GM18517 (cell line): ENCODE measurements at regions not wholly inside any gene's neighbourhood (a gene's known extent, or its start where the extent isn't known, plus 50 kb on each side); places are given as distances from the start of the nearest gene placed in this dataset.

ENCODE experiments used
- ATAC-seq: cut with Tn5 transposase; IDR thresholded peaks from one replicate; pipeline ENCODE4 v1.9.1; 2021; ENCODE audit warnings: mild to moderate bottlenecking, moderate library complexity; ENCODE audit not compliant: unreplicated experiment

- ATAC-seq, result no peak
These were observed 322.0 kb downstream of the MFSD1 start for GRCh38 chr3:159123877-159124276.

DNA sequence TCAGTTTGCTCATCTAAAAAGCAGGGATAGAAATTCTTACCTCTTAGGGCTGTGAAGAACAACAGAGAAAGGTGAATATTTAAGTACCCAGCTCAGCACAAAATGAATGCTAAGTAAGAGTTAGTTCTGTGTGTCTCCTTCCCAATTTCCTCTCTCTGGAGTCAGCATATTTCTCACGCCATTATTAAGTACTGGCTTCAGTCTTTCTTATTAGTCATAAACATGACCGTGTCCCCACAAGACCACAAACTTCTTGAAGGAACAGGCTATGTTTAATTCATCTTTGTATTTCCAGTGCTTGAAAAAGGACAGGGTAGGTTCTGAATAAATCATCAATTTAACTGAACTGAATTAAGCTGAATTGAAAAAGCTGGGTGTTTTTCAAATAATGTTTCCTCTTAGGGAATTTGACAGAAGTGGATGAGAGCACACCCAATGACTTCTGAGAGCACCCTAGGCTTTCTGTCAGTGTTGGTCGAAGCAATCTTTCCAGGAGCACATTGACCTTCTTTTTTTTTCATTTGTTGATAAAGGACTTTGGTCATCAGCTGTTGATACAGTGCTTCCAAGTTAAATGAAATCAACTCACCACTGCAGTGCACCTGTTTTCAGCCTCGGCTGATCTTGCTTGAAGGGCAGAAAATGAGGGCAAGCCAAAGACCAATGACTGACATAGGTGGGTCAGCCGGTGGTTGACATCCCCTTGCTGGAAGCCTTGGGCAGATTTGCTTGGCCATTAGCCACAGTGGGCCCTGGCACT lies 324.6 kb downstream of the MFSD1 start:
- ATAC-seq, result no peak

- ATAC-seq, result no peak
These were observed 325.2 kb downstream of the MFSD1 start for GRCh38 chr3:159127021-159127392.

- no peak for ATAC-seq
These were observed 326.8 kb downstream of the MFSD1 start for GRCh38 chr3:159128628-159129027.

DNA sequence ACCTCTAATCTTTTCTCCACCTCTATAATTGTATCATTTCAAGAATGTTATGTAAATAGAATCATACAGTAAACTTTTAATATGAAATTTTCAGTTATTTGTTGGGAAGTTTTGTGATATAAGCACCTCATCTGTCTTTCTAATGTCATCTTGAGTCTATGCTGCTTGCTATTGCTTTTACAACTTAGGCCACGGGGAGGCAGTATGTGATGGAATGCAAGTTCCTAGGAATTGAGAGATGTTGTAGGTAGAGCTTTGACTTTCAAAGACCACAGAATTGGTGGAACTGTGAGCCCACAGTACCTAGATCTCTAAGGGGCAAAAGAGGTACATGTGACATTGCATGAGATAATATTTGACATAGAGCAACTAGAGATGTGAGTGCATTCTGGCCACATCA lies 328.3 kb downstream of the MFSD1 start:
- ATAC-seq, result no peak

DNA sequence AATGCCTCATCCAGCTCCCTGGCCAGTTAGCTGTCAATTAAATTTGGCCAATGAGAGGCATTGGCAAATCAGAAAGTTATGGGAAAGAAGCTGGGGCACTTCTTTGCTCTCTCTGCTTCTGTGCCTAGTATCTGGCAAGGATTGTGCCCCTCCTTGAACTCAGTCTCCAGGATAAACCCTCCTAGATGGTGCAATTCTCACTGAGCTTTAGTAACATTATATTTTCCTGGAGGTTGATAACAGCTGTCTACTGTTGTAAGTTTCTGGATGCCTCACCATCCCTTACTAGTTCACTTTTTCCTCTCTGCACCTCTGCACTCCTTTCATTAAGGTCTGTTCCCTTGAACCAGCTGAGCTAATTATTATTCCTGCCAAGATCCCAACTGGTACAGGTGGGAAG lies 329.5 kb downstream of the MFSD1 start:
- no peak for ATAC-seq

- no peak for ATAC-seq
These were observed 336.1 kb downstream of the MFSD1 start for GRCh38 chr3:159137949-159138348.

- no peak for ATAC-seq
These were observed 337.5 kb downstream of the MFSD1 start for GRCh38 chr3:159139326-159139725.

GRCh38 chr3:159144472-159144871 lies 342.6 kb downstream of the MFSD1 start:
- no peak for ATAC-seq

- no peak for ATAC-seq
These were observed 343.0 kb downstream of the MFSD1 start for GRCh38 chr3:159144891-159145290.

DNA sequence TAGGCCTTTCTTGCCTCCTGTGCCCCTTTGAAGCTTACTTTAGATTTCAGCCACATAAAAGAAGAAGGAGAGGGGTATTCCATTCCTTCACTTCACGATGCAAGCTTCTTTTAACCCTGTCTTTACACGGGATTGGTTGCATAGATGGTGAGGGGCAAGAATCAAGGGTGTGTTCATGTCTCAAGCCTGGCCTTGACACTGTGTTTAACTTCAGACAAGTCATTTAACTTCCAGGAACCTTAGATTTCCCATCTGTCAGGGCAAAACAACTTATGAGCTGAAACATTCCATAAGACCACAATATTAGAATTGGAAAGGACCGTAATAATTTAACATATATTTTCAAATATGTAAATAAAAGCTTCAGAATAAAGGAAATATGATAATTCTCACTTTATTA lies 344.5 kb downstream of the MFSD1 start:
- no peak for ATAC-seq

- ATAC-seq, result no peak
These were observed 345.1 kb downstream of the MFSD1 start for GRCh38 chr3:159146856-159147435.

GRCh38 chr3:159147813-159148212 lies 346.0 kb downstream of the MFSD1 start:
- ATAC-seq, result no peak

GRCh38 chr3:159148466-159148865 lies 346.6 kb downstream of the MFSD1 start:
- no peak for ATAC-seq

- no peak for ATAC-seq
These were observed 347.3 kb downstream of the MFSD1 start for GRCh38 chr3:159149131-159149530.

- ATAC-seq, result no peak
These were observed 347.8 kb downstream of the MFSD1 start for GRCh38 chr3:159149633-159150032.

- no peak for ATAC-seq
These were observed 348.3 kb downstream of the MFSD1 start for GRCh38 chr3:159150180-159150579.

- no peak for ATAC-seq
These were observed 349.3 kb downstream of the MFSD1 start for GRCh38 chr3:159151130-159151529.

DNA sequence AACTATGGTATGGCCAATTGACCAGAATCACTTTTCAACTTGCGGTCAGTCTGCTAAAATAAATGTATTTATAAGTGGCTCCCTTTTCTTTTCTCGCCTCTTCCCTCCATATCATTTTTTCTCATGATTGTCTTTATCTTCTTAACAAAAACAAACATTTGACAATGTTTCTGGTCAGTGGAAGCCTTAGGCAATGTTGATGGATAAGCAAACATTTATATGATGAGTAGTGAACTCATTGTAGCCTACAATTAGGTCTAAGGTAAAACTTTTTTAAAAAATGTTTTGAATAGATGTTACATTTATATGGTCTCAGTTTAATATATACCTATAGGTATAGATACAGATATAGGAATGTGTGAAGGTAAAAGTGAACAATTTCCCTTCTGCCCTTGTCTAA lies 355.4 kb downstream of the MFSD1 start:
- ATAC-seq, result no peak

DNA sequence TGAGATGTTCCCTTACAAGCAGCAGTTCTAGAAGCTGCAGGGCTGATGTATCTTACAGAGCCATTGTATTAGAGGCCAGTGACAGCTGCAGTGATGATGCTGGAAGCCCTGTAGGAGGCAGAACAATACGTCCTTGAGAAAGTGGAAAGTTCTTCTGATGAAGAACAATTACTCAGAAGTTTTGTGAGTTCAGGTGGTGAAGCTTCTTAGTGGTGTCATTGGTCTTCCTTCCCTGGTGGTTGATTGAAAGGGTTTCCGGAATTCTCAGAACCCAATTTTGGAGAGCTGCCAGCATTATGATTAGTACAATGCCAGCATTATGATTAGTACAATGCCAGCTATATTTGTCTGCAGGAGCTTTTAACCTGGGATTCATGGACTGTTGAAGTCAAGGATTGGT lies 356.4 kb downstream of the MFSD1 start:
- no peak for ATAC-seq

- no peak for ATAC-seq
These were observed 356.9 kb downstream of the MFSD1 start for GRCh38 chr3:159158801-159159200.

DNA sequence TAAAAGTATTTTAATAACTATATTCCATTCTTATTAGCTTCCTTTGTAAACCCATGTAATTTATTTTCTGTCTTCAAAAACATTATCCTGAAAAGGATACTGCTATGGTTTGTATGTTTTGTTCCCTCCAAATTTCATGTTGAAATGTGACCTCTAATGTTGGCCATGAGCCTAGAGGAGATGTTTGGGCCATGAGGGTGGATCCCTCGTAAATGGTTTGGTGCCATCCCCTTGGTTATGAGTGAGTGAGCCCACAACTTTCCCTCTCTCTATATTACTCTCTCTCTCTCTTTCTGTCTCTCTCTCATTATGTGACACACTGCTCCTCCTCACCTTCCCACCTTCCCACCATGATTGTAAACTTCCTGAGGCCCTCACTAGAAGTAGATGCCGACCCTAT lies 357.7 kb downstream of the MFSD1 start:
- no peak for ATAC-seq

GRCh38 chr3:159163656-159164055 lies 361.8 kb downstream of the MFSD1 start:
- no peak for ATAC-seq
